SK-N-SH treated with all-trans-retinoic acid at 6 μM for 48 hours (cell line): ENCODE measurements at regions not wholly inside any gene's neighbourhood (a gene's known extent, or its start where the extent isn't known, plus 50 kb on each side); places are given as distances from the start of the nearest gene placed in this dataset.

ENCODE experiments used
- OSR1 ChIP-seq: fragments of 250-450 bp; sonication (Bioruptor Pico); IDR thresholded peaks from 2 replicates; pipeline ENCODE4 v1.8.0; 2022; ENCODE audit warnings: moderate library complexity, mild to moderate bottlenecking, inconsistent platforms
- PATZ1 ChIP-seq: fragments of 250-450 bp; sonication (Bioruptor Pico); IDR thresholded peaks from 2 replicates; pipeline ENCODE4 v1.8.0; 2020; ENCODE audit warnings: mild to moderate bottlenecking, moderate library complexity, borderline replicate concordance
- RARB ChIP-seq: fragments of 250-450 bp; sonication (Bioruptor Pico); IDR thresholded peaks from 2 replicates; pipeline ENCODE4 v1.8.0; 2021; ENCODE audit warnings: mild to moderate bottlenecking, moderate library complexity
- ZC3H10 ChIP-seq: fragments of 250-450 bp; sonication (Bioruptor Pico); IDR thresholded peaks from 2 replicates; pipeline ENCODE4 v1.5.1; 2021; ENCODE audit warnings: mild to moderate bottlenecking, moderate library complexity
- ZFP30 ChIP-seq: fragments of 450-650 bp; formaldehyde crosslinking; IDR thresholded peaks from 2 replicates; pipeline ENCODE4 v1.5.0; 2022; ENCODE audit warnings: mild to moderate bottlenecking, moderate library complexity

DNA sequence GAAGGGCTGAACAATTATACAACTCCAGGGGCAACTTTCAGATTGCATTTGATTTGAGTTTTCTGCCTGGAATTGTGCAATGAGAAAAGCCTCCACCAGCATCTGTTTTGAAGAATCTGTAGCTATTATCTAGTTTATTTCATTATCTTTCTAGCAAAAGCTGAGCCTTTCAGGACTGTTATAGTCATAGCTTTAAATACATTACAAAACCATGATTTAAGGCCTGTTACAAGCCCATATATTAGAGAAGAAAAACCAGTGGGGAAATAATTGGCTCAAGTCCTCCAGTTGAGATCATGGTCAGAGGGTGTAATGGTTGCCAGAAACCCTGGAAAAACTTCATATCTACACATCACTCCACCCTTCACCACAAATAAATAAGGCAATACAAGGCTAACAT lies 676.2 kb downstream of the HDGFL1 start:
- TF ChIP-seq PATZ1 (CRISPR knock-in tag) (peak; percentile 91; the same call in 1 of the 2 replicates), ZFP30 (no peak), OSR1 (CRISPR knock-in tag) (no peak), RARB (no peak), ZC3H10 (CRISPR knock-in tag) (peak; percentile 82; the same call in 1 of the 2 replicates)
